C1 segment of cervical spinal cord (tissue), 14 donors: ENCODE measurements at regions not wholly inside any gene's neighbourhood (a gene's known extent, or its start where the extent isn't known, plus 50 kb on each side); places are given as distances from the start of the nearest gene placed in this dataset.
"Not testable (repeated sequence)": the region's sequence is repeated elsewhere in the genome, so short reads cannot be mapped to it uniquely, and the experiment has no call there.

ENCODE experiments used
- DNase-seq, 14 donors: peaks; one replicate each; lab custom pipeline; 2025; lab: John Stamatoyannopoulos, UW

DNA sequence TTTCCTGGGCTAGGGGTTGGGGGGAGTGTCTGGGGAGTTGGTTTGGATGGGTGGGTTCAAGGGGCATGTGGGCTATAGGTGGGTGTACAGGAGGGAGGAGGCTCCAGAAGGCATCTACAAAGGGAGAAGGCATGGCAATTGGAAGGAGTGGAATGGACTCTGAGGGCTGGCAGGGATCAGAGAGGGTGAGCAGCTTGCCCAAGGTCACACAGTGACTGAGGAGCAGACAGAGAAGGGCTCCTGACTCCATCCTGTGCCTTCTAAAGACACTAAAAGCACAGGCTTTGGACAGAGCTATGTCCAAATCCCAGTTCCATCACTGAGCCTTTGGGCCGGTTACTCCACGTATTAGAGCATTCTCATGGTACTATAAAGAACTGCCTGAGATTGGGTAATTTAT, 151.8 kb downstream of the PTPRU start:
- DNase-seq: no peak

DNA sequence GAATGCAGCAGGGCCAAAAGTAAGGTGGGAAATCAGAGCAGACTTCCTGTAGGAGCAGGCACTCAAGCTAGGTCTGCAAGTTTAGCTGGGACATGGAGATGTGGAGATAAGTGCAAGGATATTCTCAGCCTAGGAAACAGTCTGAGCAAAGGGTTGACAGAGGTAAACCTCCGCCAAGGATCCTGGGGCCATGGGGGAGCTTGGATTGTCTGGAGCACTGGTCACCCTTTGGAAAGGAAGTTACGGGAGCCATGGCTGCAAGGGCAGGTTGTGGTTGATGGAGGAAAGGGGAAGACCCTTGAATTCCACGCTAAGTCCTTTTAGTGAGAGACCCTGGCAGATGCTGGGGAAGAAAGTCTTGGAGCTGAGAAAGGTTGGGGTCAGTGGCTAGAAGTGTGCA, 150.9 kb downstream of the PTPRU start:
- no peak for DNase-seq

DNA sequence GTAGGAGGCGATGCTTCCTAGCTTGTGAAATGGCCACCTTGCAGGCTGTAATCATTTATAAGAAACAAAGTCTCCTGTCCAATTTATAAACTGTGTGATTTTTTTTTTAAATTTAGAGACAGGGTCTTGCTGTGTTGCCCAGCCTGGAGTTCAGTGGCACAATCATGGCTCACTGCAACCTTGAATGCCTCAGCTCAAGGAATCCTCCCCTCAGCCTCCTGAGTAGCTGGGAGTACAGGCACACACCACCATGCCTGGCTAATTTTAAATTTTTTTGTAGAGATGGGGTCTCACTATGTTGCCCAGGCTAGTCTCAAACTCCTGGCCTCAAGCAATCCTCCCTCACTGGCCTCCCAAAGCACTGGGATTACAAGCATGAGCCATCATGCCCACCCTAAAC, 150.1 kb downstream of the PTPRU start:
- not testable (repeated sequence) for DNase-seq

DNA sequence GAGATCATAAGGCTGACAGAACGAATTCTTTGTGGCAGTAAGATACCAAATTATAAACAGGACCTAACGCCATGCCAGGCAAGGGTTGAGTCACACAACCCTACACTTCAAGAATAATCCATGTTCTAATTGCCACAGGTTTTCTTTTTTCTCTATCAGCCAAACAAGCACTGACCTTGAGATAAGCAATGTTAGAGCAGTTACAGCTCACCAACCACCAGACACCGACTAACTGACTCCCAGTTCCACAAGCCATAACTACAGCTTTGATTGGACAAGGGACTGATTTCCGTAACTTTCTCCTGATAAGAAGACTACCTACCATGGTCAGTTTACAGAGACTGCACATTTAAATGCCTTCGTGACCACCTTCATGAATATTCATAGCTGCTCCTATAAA, 149.6 kb downstream of the PTPRU start:
- no peak for DNase-seq

DNA sequence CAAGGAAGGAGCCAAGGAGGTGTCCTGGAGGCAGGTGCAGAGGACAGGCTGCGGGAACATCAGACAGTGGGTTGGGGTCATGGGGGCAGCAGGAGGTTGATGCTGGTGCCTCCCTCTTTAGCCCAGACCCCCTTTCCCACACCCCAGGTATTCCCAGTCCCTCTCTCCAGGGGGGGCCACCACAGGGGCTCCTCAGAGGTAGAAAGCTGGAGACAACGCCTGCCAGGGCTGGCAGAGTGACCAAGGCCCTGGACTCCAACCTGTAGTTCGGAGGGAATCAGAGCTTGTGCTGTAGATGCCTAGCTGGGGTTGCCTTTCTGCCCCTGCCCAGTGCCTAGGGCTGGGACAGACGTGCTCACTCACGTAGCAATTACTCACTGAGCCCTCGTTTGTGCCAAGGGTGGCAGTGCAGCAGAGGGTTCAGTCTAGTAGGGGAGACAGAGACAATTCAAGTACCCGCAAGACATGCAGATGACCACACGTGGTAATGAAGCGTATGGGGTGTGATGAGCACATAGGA, 148.2 kb downstream of the PTPRU start:
- DNase-seq: no peak

DNA sequence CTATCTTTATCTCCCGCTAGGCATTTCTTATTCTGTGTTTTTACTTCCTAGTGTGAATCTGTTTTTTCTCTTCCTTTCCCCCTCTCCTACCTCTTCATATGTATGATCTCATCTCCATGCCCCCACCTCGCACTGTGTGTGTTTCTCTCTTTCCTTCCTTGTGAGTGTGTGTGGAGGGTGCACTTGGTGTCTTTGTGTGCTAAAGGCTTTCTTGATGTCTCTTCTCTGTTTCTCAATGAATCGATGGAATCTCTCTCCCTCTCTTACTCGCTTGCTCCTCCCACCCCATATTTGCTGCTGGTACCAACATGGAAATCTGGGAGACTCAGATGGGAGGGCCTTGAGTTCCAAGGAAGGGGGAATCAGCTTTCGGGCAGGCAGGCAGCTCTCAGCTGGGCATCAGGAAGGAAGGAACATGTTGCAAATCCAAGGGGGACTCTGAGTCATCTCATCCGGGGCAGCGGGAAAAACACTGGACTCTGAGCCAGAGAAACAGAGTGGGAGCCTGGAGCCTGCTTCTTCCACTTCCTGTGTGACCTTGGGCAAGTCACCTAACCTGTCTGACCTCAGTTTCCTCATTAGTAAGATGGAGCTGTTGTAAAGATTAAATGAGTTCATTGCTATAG, 147.5 kb downstream of the PTPRU start:
- DNase-seq: no peak

DNA sequence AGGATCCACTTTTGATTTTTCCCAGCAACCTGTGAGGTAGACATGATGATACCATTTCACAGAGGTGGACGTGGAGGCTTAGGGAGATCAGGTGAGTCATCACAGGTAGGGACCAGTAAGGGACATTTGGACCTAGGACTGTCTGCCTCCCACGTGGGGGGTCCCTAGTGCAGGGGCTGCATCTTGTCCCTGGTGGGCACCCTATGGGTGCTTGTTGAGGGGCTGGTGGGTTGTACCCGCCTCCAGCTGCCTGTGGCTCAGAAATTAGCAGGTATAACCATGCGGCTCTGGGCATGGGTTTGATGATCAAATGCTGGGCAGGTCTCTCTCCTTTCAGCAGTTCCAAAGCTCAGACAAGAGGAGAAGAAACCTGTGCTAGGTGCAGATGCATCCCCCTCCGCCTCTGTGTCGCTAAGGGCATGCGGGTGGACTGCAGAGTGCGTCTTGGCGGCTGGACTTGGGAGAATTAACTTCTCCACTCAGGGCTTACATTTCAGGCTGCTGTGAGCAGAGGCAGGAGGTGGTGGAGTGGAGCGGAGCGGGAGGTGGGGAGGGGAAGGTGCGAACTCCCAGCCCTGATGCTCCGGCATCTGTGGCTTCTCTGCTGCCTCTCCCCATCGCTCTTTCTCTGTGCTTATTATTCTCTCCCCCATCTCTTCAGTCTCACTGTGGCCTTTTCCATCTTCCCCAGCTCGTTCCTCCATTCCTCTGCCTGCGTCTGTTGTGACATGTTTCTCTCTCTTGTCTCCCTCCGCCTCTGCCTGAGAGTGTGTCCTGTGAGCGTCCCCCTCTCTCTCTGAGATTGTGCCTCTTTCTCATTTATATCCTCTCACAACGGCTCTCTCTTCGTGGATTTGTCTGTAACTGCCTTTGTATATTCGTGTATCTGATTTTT, 146.8 kb downstream of the PTPRU start:
- no peak for DNase-seq

DNA sequence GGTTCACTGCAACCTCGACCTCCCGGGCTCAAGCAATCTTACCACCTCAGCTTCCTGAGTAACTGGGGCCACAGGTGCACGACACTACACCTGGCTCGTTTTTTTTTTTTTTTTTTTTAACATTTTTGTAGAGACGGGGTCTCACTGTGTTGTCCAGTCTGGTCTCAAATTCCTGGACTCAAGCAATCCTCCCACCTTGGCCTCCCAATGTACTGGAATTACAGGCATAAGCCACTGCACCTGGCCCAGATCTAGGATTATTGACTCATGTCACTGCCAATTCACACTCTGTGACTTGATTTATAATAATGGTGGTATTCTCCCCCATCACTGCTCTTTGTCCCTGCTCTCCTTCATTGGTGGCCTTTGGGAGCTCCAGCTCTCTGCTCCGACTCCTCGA, 145.1 kb downstream of the PTPRU start:
- DNase-seq: no peak

DNA sequence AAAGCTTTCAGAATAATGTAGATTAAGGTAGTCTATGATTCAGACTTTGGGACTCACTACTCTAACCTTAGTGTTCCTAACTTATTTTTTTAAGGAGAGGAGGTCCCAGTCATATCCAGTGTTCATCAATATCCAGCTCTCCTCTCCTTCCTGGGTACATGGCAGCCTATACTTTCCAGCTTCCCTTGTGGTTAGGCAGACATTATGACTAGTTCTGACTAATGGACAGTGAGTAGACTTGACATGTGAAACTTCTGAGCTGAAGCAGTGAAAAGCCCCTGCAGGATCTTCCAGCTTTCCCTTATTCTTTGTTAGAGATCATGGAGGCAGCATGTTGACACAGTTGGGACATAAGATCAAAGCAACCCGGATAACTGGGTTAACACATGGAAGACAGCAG, 144.2 kb downstream of the PTPRU start:
- no peak for DNase-seq

DNA sequence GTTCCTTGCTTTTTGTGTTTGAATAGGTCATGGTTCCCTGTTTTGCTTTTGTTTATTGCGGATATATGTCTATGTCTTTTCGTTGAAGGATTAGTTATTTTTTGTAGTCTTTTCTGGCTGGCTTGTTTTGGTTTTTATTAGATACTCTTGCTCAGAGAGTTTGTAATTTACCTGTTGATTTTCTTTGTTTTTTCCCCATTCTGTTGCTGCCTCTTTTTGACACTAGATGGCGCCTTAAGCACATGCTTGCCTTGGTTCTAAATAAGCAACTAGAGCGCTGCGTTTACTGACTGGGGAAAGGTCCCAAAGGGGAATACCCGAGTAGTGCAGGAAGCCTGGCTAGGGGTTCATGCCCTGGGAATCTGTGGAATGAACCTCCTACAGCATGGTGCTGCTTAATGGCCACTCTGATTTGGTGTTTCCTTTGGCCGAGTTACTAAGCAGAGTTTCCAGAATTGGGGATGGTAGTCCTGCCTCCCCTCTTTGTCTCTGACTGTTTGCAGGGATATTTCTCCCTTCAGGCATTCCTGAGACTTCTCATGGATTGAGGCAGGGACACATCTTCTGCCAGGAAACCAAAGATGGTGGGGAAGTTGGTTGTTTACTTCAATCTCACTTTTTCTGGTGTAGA, 143.2 kb downstream of the PTPRU start:
- DNase-seq: no peak
